Trophoblast cell (in vitro differentiated cells and primary cell): ENCODE measurements at regions not wholly inside any gene's neighbourhood (a gene's known extent, or its start where the extent isn't known, plus 50 kb on each side); places are given as distances from the start of the nearest gene placed in this dataset.

Source experiments
- DNase-seq, 2 donors: peaks; one replicate each; pipeline ENCODE4 v3.0.0-alpha.2; 2016
- H2AFZ ChIP-seq: 2 replicates; pipeline ENCODE4 v1.6.1; 2013; ENCODE audit warnings: low read length, moderate library complexity, mild to moderate bottlenecking; ENCODE audit not compliant: insufficient read depth, poor library complexity
- H2AK5ac ChIP-seq: 2 replicates; pipeline ENCODE4 v1.6.1; 2013; ENCODE audit warnings: mild to moderate bottlenecking, low read length
- H2BK120ac ChIP-seq: 2 replicates; pipeline ENCODE4 v1.6.1; 2013; ENCODE audit warnings: low read length, mild to moderate bottlenecking, moderate library complexity; ENCODE audit not compliant: insufficient read depth, poor library complexity
- H2BK12ac ChIP-seq: 2 replicates; pipeline ENCODE4 v1.6.1; 2013; ENCODE audit warnings: mild to moderate bottlenecking, low read length, moderate library complexity
- H2BK5ac ChIP-seq: 2 replicates; pipeline ENCODE4 v1.6.1; 2013; ENCODE audit warnings: low read length, low read depth, moderate library complexity, mild to moderate bottlenecking; ENCODE audit not compliant: poor library complexity
- H3K14ac ChIP-seq: 2 replicates; pipeline ENCODE4 v1.6.1; 2013; ENCODE audit warnings: mild to moderate bottlenecking, low read length
- H3K18ac ChIP-seq: 2 replicates; pipeline ENCODE4 v1.6.1; 2013; ENCODE audit warnings: mild to moderate bottlenecking, low read length
- H3K23ac ChIP-seq: 2 replicates; pipeline ENCODE4 v1.6.1; 2013; ENCODE audit warnings: low read length
- H3K27ac ChIP-seq: 2 replicates; pipeline ENCODE4 v1.5.1; 2013; ENCODE audit warnings: low read depth, mild to moderate bottlenecking, inconsistent platforms, low read length, moderate library complexity
- H3K27me3 ChIP-seq: 2 replicates; pipeline ENCODE4 v1.6.1; 2013; ENCODE audit warnings: inconsistent platforms, mild to moderate bottlenecking, low read length, moderate library complexity; ENCODE audit not compliant: insufficient read depth
- H3K36me3 ChIP-seq, 2 experiments: 1 replicate in 1 of 2; 2 replicates in 1 of 2; pipeline ENCODE4 v1.6.1; 2013; ENCODE audit warnings: low read length in 2 of 2, mild to moderate bottlenecking in 2 of 2, moderate library complexity in 1 of 2; ENCODE audit not compliant: insufficient read depth in 2 of 2, control insufficient read depth in 1 of 2
- H3K4ac ChIP-seq: 2 replicates; pipeline ENCODE4 v1.6.1; 2013; ENCODE audit warnings: low read depth, mild to moderate bottlenecking, low read length, moderate library complexity
- H3K4me1 ChIP-seq, 2 experiments: 1 replicate in 1 of 2; 2 replicates in 1 of 2; pipeline ENCODE4 v1.6.1; 2013; ENCODE audit warnings: low read length in 2 of 2, mild to moderate bottlenecking in 2 of 2, moderate library complexity in 1 of 2; ENCODE audit not compliant: insufficient read depth in 2 of 2, control insufficient read depth in 1 of 2
- H3K4me2 ChIP-seq: 2 replicates; pipeline ENCODE4 v1.6.1; 2013; ENCODE audit warnings: inconsistent platforms, mild to moderate bottlenecking, low read length, moderate library complexity
- H3K4me3 ChIP-seq: 2 replicates; pipeline ENCODE4 v1.5.1; 2013; ENCODE audit warnings: mild to moderate bottlenecking, low read depth, low read length, inconsistent platforms
- H3K79me1 ChIP-seq: one replicate; pipeline ENCODE4 v1.6.1; 2013; ENCODE audit warnings: low read length
- H3K79me2 ChIP-seq: 2 replicates; pipeline ENCODE4 v1.6.1; 2013; ENCODE audit warnings: low read length, mild to moderate bottlenecking; ENCODE audit not compliant: control insufficient read depth, insufficient read depth, poor library complexity
- H3K9ac ChIP-seq: 2 replicates; pipeline ENCODE4 v1.6.1; 2013; ENCODE audit warnings: mild to moderate bottlenecking, low read length
- H3K9me3 ChIP-seq: 2 replicates; pipeline ENCODE4 v1.6.1; 2013; ENCODE audit warnings: low read depth, mild to moderate bottlenecking, control low read depth, inconsistent platforms, low read length; ENCODE audit not compliant: insufficient read depth
- H4K12ac ChIP-seq: 2 replicates; pipeline ENCODE4 v1.6.1; 2013; ENCODE audit warnings: low read depth, mild to moderate bottlenecking, low read length, moderate library complexity
- H4K8ac ChIP-seq: 2 replicates; pipeline ENCODE4 v1.6.1; 2013; ENCODE audit warnings: low read depth, mild to moderate bottlenecking, low read length, moderate library complexity
- H4K91ac ChIP-seq: one replicate; pipeline ENCODE4 v1.6.1; 2013; ENCODE audit warnings: low read depth, mild to moderate bottlenecking, low read length, moderate library complexity
- WGBS: extraction: QIAGEN DNeasy Blood & Tissue Kit; methylation state at CpG from one replicate; pipeline ENCODE4 v1.1.7; 2013; ENCODE audit warnings: missing lambda C conversion rate; ENCODE audit not compliant: insufficient read length, insufficient coverage; ENCODE audit errors: extremely low coverage; 5-methylcytosine and 5-hydroxymethylcytosine counted together

DNA sequence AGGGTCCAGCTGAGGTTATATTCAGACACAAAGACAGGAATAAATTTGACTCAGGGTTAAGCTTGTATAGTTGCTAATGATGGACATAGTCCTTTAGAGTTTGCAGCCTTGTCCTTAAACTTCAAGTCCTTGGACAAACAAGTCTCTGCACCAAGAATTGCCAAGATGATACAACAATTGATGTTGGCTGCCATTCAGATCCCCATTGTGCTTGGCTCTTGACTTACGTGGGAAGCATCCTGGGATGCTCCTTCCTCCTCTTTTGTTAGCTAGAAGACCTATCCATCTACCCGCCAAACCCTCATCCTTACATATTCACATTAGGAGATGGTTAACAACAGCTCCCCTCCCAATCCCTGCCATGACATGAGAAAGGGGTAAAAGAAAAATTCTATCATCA lies 115.6 kb downstream of the RDH14 start:
- no CpG with 5 or more reads among the region's 2 CpGs for WGBS
- Histone ChIP-seq H2BK12ac (no peak overlapping the region), H3K23ac (no peak overlapping the region), H3K9me3 (peaks cover 1% of the 10 kb centered on the region), H3K79me2 (no peaks in the 10 kb centered on the region), H4K91ac (no peak overlapping the region), H3K27ac (no peak overlapping the region), H3K9ac (no peak overlapping the region), H3K27me3 (no peaks in the 10 kb centered on the region), H4K12ac (no peak overlapping the region), H2AFZ (no peak overlapping the region), H3K4ac (no peak overlapping the region), H3K4me1 (peaks cover 0 to 3% of the 10 kb centered on the region in 2 experiments), H2BK120ac (no peak overlapping the region), H3K79me1 (no peaks in the 10 kb centered on the region), H3K18ac (no peak overlapping the region), H2AK5ac (no peak overlapping the region), H3K4me2 (no peak overlapping the region), H3K36me3 (no peaks in the 10 kb centered on the region), H3K14ac (no peak overlapping the region), H4K8ac (no peak overlapping the region), H3K4me3 (no peak overlapping the region), H2BK5ac (no peak overlapping the region)
- no peak for DNase-seq

DNA sequence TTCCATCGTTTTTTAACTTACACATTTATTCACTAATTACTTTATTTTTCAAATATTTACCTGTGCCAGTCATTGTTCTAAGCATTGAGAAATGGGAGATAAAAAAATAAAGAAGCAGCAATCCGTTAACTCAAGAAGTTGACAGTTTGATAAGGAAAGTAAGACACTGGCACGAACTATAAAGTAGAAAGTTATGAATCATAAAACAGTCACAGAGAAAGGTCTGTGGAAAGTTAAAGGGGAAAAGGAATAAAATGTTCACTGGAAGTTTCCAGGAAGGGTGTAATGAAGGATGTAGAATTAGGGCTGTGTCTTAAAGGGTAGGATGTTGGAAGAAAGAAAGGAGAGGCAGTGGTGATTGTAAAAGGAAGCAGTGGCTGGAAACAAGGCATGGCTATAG lies 118.9 kb downstream of the RDH14 start:
- Histone ChIP-seq H3K4me3 (no peak overlapping the region), H3K9me3 (peaks cover 1% of the 10 kb centered on the region), H3K36me3 (no peaks in the 10 kb centered on the region), H4K8ac (no peak overlapping the region), H3K27me3 (no peaks in the 10 kb centered on the region), H3K4ac (no peak overlapping the region), H3K23ac (no peak overlapping the region), H3K79me2 (no peaks in the 10 kb centered on the region), H3K4me1 (peaks cover 0 to 3% of the 10 kb centered on the region in 2 experiments), H3K79me1 (no peaks in the 10 kb centered on the region), H3K18ac (no peak overlapping the region), H3K27ac (no peak overlapping the region), H2AK5ac (no peak overlapping the region), H2BK5ac (no peak overlapping the region), H3K9ac (no peak overlapping the region), H3K4me2 (no peak overlapping the region), H2BK12ac (no peak overlapping the region), H4K91ac (no peak overlapping the region), H4K12ac (no peak overlapping the region), H2BK120ac (no peak overlapping the region), H2AFZ (no peak overlapping the region), H3K14ac (no peak overlapping the region)
- 94% methylated on average over 1 of the region's 3 CpGs for WGBS
- no peak for DNase-seq

GRCh38 chr2:18440777-18441176 lies 119.7 kb downstream of the RDH14 start:
- no peaks in the 10 kb centered on the region for H3K79me1 ChIP-seq
- no peak overlapping the region for H4K12ac ChIP-seq
- H3K4ac ChIP-seq, result no peak overlapping the region
- no peak overlapping the region for H3K9ac ChIP-seq
- no peak overlapping the region for H2BK120ac ChIP-seq
- no peaks in the 10 kb centered on the region for H3K36me3 ChIP-seq
- peak in 1 of 2 donors; percentile 8 for DNase-seq
- H3K4me1 ChIP-seq, result peaks cover 0 to 3% of the 10 kb centered on the region in 2 experiments
- no peak overlapping the region for H3K27ac ChIP-seq
- no peak overlapping the region for H3K18ac ChIP-seq
- no peaks in the 10 kb centered on the region for H3K79me2 ChIP-seq
- H3K9me3 ChIP-seq, result peaks cover 1% of the 10 kb centered on the region
- no peak overlapping the region for H3K23ac ChIP-seq
- H3K27me3 ChIP-seq, result no peaks in the 10 kb centered on the region
- no peak overlapping the region for H2AK5ac ChIP-seq
- no peak overlapping the region for H3K4me2 ChIP-seq
- H3K14ac ChIP-seq, result no peak overlapping the region
- no peak overlapping the region for H4K91ac ChIP-seq
- H2BK5ac ChIP-seq, result no peak overlapping the region
- WGBS, result no CpG with 5 or more reads among the region's 4 CpGs
- H4K8ac ChIP-seq, result no peak overlapping the region
- no peak overlapping the region for H2BK12ac ChIP-seq
- peak overlapping the region; percentile 37 for H3K4me3 ChIP-seq
- H2AFZ ChIP-seq, result no peak overlapping the region

DNA sequence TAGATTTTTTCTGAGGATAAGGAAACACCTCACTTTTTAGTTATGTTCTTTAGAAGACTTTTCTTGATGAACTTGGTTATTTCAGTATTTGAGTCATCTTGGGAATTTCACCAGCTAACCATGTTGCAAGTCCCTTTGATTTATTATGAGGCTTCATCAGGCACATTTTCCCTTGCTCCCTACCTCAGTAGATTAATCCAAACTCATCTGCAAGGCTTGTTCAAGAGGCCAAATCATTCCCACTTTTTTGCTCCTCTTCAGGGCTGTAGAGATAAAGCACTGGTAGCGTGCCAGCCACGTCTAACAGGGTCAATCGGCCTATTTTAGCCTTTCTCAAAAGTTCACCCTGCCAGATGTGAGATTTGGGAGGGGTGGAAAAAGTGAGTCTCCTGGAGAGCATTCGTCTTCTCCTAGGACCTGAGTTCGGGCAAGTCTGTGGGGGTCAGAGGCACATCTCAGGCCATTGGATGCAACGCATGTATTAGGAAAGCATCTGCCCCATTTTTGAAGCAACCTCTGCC lies 120.3 kb downstream of the RDH14 start:
- Histone ChIP-seq H3K4me1 (peaks cover 0 to 3% of the 10 kb centered on the region in 2 experiments), H4K8ac (no peak overlapping the region), H3K18ac (no peak overlapping the region), H3K14ac (no peak overlapping the region), H2BK5ac (no peak overlapping the region), H3K27me3 (no peaks in the 10 kb centered on the region), H3K4me2 (no peak overlapping the region), H2BK120ac (no peak overlapping the region), H4K91ac (no peak overlapping the region), H3K79me1 (no peaks in the 10 kb centered on the region), H2BK12ac (no peak overlapping the region), H3K9me3 (peaks cover 1% of the 10 kb centered on the region), H3K4ac (no peak overlapping the region), H3K23ac (no peak overlapping the region), H3K9ac (no peak overlapping the region), H3K27ac (no peak overlapping the region), H3K79me2 (no peaks in the 10 kb centered on the region), H3K36me3 (no peaks in the 10 kb centered on the region), H2AK5ac (no peak overlapping the region), H4K12ac (no peak overlapping the region), H2AFZ (no peak overlapping the region), H3K4me3 (no peak overlapping the region)
- DNase-seq, result peak; percentile 21 to 75
- no CpG with 5 or more reads among the region's 6 CpGs for WGBS
